Duodenal mucosa (tissue), 2 donors: ENCODE measurements at regions not wholly inside any gene's neighbourhood (a gene's known extent, or its start where the extent isn't known, plus 50 kb on each side); places are given as distances from the start of the nearest gene placed in this dataset.
A peak's percentile ranks its signal among the peaks of the same experiment; 100 is the strongest.

Experiments used
- H3K27ac ChIP-seq: one replicate; pipeline ENCODE4 v1.7.0; 2013; ENCODE audit warnings: low read depth, low read length
- H3K27me3 ChIP-seq, 2 donors: one replicate each; pipeline ENCODE4 v1.7.0; 2013; ENCODE audit warnings: low read length in 2 of 2, control low read depth in 1 of 2; ENCODE audit not compliant: insufficient read depth in 2 of 2, control insufficient read depth in 1 of 2
- H3K36me3 ChIP-seq, 2 donors: one replicate each; pipeline ENCODE4 v1.7.0; 2013; ENCODE audit warnings: low read length in 2 of 2, control low read depth in 1 of 2; ENCODE audit not compliant: insufficient read depth in 2 of 2, control insufficient read depth in 1 of 2
- H3K4me1 ChIP-seq, 2 donors: one replicate each; pipeline ENCODE4 v1.7.0; 2013; ENCODE audit warnings: low read length in 2 of 2, control low read depth in 1 of 2; ENCODE audit not compliant: insufficient read depth in 2 of 2, control insufficient read depth in 1 of 2
- H3K4me3 ChIP-seq, 2 donors: one replicate each; pipeline ENCODE4 v1.7.0; 2013; ENCODE audit warnings: low read length in 2 of 2, low read depth in 1 of 2
- H3K9ac ChIP-seq, 2 donors: one replicate each; pipeline ENCODE4 v1.7.0; 2013; ENCODE audit warnings: low read length in 2 of 2, low read depth in 1 of 2
- H3K9me3 ChIP-seq, 2 donors: one replicate each; pipeline ENCODE4 v1.7.0; 2013; ENCODE audit warnings: low read length in 2 of 2, control low read depth in 1 of 2; ENCODE audit not compliant: control insufficient read depth in 1 of 2

DNA sequence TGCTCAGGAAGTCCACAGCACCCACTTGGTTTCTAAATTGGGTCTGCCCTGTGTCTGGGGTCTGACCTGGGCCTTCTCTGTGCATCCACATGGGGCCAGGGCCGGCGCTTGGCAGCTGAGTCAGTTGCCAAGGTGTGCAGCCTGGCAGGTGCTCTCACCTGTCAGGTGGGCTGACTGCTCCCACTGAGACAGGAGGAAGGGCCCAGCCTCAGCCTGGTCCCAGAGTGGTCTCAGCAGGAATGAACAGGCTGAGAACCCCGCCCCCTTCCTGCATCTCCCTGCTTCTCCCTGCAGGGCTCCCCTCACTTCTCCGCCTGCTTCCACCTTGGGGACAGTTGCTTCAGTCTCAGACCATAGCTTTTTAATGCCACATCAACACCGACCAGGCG is 60.5 kb downstream of the BARX1 start:
- H3K9me3 ChIP-seq: peaks cover 7 to 13% of the 10 kb centered on the region in 2 donors

GRCh38 chr9:93893899-93894690 is 61.1 kb downstream of the BARX1 start:
- Histone ChIP-seq H3K4me1 (peaks cover 25 to 26% of the 10 kb centered on the region in 2 donors), H3K36me3 (no peaks in the 10 kb centered on the region), H3K27me3 (no peaks in the 10 kb centered on the region), H3K4me3 (peak overlapping the region in 1 of 2 donors; percentile 10), H3K27ac (no peak overlapping the region), H3K9me3 (peaks cover 7 to 13% of the 10 kb centered on the region in 2 donors), H3K9ac (no peak overlapping the region)

More for the DNA sequence above, 60.5 kb downstream of the BARX1 start:
- no peaks in the 10 kb centered on the region for H3K36me3 ChIP-seq
- H3K4me3 ChIP-seq: no peak overlapping the region
- H3K27ac ChIP-seq: no peak overlapping the region
- H3K27me3 ChIP-seq: no peaks in the 10 kb centered on the region
- peaks cover 25 to 26% of the 10 kb centered on the region in 2 donors for H3K4me1 ChIP-seq
- no peak overlapping the region for H3K9ac ChIP-seq

- H3K27me3 ChIP-seq: no peaks in the 10 kb centered on the region
- no peaks in the 10 kb centered on the region for H3K36me3 ChIP-seq
- H3K4me3 ChIP-seq: no peak overlapping the region
- H3K27ac ChIP-seq: no peak overlapping the region
- no peak overlapping the region for H3K9ac ChIP-seq
- peaks cover 25 to 26% of the 10 kb centered on the region in 2 donors for H3K4me1 ChIP-seq
- H3K9me3 ChIP-seq: peaks cover 7 to 13% of the 10 kb centered on the region in 2 donors
Measured at GRCh38 chr9:93893194-93893593, 62.0 kb downstream of the BARX1 start.

- H3K4me3 ChIP-seq: no peak overlapping the region
Measured at GRCh38 chr9:93892748-93893147, 62.4 kb downstream of the BARX1 start.

GRCh38 chr9:93891549-93892310 is 63.4 kb downstream of the BARX1 start:
- Histone ChIP-seq H3K9ac (no peak overlapping the region), H3K27ac (no peak overlapping the region), H3K27me3 (no peaks in the 10 kb centered on the region), H3K4me1 (peaks cover 25 to 26% of the 10 kb centered on the region in 2 donors), H3K9me3 (peaks cover 7 to 13% of the 10 kb centered on the region in 2 donors), H3K36me3 (no peaks in the 10 kb centered on the region), H3K4me3 (no peak overlapping the region)

More at GRCh38 chr9:93892748-93893147, 62.4 kb downstream of the BARX1 start:
- Histone ChIP-seq H3K4me1 (peaks cover 25 to 26% of the 10 kb centered on the region in 2 donors), H3K27me3 (no peaks in the 10 kb centered on the region), H3K9ac (no peak overlapping the region), H3K9me3 (peaks cover 7 to 13% of the 10 kb centered on the region in 2 donors), H3K27ac (no peak overlapping the region), H3K36me3 (no peaks in the 10 kb centered on the region)

DNA sequence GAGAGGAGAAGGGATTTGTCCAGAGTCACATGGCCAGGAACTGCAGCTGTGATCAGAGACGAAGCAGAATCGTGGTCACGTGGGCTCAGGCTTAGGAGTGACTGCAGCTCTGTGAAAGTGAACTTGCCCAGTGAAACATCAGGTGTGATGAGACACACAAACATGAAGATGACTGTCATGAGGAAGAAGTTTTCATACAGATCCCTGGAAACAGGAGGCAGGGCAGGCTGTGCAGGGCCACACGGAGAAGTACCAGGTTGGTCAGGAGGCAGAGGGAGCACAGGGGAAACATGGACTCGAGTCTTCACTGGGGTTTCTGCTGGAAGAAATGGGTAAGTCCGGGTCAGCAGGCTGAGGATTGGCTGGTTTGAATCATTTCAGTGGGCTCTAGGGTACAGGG is 64.1 kb downstream of the BARX1 start:
- no peaks in the 10 kb centered on the region for H3K27me3 ChIP-seq
- no peak overlapping the region for H3K9ac ChIP-seq
- H3K27ac ChIP-seq: no peak overlapping the region
- H3K4me1 ChIP-seq: peaks cover 25 to 26% of the 10 kb centered on the region in 2 donors
- H3K9me3 ChIP-seq: peaks cover 7 to 13% of the 10 kb centered on the region in 2 donors
- no peaks in the 10 kb centered on the region for H3K36me3 ChIP-seq
- no peak overlapping the region for H3K4me3 ChIP-seq

DNA sequence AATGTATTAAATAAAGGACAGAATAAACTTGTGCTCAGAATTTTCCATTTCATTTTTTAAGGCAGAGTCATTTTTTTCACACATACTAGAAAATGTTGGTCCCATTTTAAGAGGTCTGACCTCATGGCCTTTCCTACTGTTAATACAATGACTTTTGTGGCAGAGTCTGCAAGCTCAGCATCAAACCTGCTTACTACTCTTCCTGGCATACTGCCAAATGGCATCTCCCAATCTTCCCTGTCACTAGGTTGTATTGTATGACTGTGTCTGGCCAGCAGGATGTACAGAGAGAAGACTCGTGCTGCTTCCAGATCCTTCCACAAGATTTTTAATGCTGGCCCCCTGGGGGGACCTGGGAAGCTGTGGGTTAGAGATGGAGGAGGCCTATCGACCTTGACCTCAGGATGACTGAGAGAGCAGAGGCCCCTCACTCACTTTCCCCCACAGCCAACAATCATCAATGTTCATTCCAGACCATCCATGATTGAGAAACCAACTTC is 64.7 kb downstream of the BARX1 start:
- peaks cover 25 to 26% of the 10 kb centered on the region in 2 donors for H3K4me1 ChIP-seq
- H3K9ac ChIP-seq: no peak overlapping the region
- H3K9me3 ChIP-seq: peaks cover 7 to 13% of the 10 kb centered on the region in 2 donors
- H3K4me3 ChIP-seq: no peak overlapping the region
- H3K27ac ChIP-seq: no peak overlapping the region
- H3K36me3 ChIP-seq: no peaks in the 10 kb centered on the region
- no peaks in the 10 kb centered on the region for H3K27me3 ChIP-seq

DNA sequence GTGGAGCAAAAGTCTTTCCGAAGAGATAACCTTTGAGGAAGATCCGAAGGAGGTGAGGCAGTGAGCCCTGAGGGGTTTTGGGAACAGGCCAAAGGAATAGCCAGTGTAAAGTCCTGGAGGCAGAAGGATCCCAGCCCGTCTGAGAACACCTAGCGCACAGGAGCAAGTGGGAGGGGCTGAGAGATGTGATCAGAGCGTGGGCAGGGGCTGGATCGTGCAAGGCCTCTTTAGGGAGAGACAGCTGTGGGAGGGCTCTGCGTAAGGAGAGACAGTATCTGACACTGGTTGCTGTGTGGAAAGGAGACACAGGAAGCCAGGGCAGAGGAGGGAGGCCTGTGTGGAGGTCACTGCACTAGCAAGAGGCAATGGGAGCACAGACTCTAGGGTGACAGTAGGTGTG is 68.2 kb downstream of the BARX1 start:
- H3K27ac ChIP-seq: no peak overlapping the region
- H3K4me3 ChIP-seq: no peak overlapping the region
- H3K27me3 ChIP-seq: no peaks in the 10 kb centered on the region
- peaks cover 0 to 7% of the 10 kb centered on the region in 2 donors for H3K9me3 ChIP-seq
- H3K36me3 ChIP-seq: no peaks in the 10 kb centered on the region
- no peak overlapping the region for H3K9ac ChIP-seq
- H3K4me1 ChIP-seq: peaks cover 9 to 11% of the 10 kb centered on the region in 2 donors

DNA sequence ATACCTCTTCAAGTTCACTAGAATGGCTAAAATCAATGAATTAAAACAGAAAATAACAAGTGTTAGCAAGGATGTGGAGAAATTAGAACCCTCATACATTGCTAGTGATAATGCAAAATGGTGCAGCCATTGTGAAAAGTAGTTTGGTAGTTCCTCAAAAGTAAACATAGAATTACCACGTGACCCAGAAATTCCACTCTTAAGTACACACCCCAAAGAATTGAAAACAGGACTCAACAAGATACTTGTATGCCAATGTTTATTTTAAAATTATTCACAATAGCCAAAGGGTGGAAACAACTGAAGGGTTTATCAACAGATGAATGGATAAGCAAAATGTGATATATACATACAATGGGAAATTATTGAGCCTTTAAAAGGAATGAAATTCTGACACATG is 70.3 kb downstream of the BARX1 start:
- H3K4me1 ChIP-seq: no peaks in the 10 kb centered on the region
- no peaks in the 10 kb centered on the region for H3K27me3 ChIP-seq
- H3K9ac ChIP-seq: no peak overlapping the region
- no peak overlapping the region for H3K4me3 ChIP-seq
- H3K27ac ChIP-seq: no peak overlapping the region
- H3K9me3 ChIP-seq: no peaks in the 10 kb centered on the region
- no peaks in the 10 kb centered on the region for H3K36me3 ChIP-seq
